Upper lobe of left lung (tissue), 4 donors: ENCODE measurements at regions not wholly inside any gene's neighbourhood (a gene's known extent, or its start where the extent isn't known, plus 50 kb on each side); places are given as distances from the start of the nearest gene placed in this dataset.

Source experiments
- CTCF ChIP-seq, 6 experiments: fragments of 450-650 bp in 4 of 6; fragments of 200-600 bp in 2 of 6; sonication (generic) in 2 of 6; IDR thresholded peaks; one replicate each; pipeline ENCODE4 v1.5.1; 2016 to 2019; ENCODE audit warnings: antibody characterized with exemption in 6 of 6
- EP300 ChIP-seq, 4 donors: sonication (generic); formaldehyde crosslinking; IDR thresholded peaks; one replicate each; pipeline ENCODE4 v1.5.1; 2017; ENCODE audit warnings: antibody characterized with exemption in 4 of 4, control low read depth in 2 of 4
- POLR2A ChIP-seq, 4 donors: fragments of 450-650 bp; IDR thresholded peaks; one replicate each; pipeline ENCODE4 v1.5.1; 2016 to 2017; ENCODE audit warnings: antibody characterized with exemption in 4 of 4, mild to moderate bottlenecking in 2 of 4

GRCh38 chr4:170697845-170698244, 608.1 kb upstream of the AADAT start:
- TF ChIP-seq CTCF (IDR thresholded peaks at IDR 0.05) (no peak), POLR2A (IDR thresholded peaks at IDR 0.05) (no peak), EP300 (IDR thresholded peaks at IDR 0.05) (no peak)
